ENCODE measurements at regions not wholly inside any gene's neighbourhood (a gene's known extent, or its start where the extent isn't known, plus 50 kb on each side); places are given as distances from the start of the nearest gene placed in this dataset.
"Not testable (repeated sequence)": the region's sequence is repeated elsewhere in the genome, so short reads cannot be mapped to it uniquely, and the experiment has no call there.

DNA sequence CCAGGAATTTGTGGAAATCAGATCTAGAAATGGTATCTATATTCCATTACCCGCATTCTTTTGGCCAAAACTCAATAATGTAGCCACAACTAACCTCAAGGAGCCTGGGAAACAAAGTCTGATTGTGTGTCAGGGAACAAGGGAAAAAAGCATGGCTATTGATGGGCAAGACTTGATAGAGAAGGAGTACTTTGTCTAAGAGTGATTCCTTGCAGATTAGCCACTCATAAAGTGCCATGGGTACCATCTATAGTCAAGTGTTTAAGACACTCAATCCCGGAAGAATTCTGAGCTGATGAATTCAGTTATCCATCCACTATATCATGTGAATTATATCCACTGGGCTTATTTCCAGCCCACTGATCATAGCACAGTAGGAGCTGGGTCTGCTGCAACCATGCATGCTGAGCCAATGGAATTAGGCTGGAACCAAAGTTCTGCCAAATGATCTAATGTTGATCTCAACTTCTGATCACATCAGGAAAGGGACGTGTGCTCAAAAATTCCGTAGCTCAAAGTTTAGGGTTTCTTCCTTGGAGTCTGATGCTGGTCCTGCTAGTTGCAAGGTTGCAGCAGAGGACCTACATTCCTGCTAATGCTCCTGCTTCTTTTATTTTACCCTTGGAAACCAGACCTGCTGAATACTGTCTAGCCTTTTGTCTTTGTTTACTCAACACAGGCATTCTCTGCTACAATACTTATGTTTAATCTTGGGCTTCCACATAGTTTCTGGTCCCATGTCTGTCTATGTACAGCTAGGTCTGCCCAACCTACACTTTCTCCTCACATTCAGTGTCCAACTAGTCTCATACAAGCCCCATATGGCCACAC lies 629.7 kb downstream of the IRS1 start:
- no peaks in the 10 kb centered on the region for H3K4me1 ChIP-seq
- WGBS: 92% methylated on average over 4 of the region's 4 CpGs
- TF ChIP-seq, protein P1, sequence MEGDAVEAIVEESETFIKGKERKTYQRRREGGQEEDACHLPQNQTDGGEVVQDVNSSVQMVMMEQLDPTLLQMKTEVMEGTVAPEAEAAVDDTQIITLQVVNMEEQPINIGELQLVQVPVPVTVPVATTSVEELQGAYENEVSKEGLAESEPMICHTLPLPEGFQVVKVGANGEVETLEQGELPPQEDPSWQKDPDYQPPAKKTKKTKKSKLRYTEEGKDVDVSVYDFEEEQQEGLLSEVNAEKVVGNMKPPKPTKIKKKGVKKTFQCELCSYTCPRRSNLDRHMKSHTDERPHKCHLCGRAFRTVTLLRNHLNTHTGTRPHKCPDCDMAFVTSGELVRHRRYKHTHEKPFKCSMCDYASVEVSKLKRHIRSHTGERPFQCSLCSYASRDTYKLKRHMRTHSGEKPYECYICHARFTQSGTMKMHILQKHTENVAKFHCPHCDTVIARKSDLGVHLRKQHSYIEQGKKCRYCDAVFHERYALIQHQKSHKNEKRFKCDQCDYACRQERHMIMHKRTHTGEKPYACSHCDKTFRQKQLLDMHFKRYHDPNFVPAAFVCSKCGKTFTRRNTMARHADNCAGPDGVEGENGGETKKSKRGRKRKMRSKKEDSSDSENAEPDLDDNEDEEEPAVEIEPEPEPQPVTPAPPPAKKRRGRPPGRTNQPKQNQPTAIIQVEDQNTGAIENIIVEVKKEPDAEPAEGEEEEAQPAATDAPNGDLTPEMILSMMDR (IDR thresholded peaks at IDR 0.05): no peak
- TF ChIP-seq EP300 (IDR thresholded peaks at IDR 0.05) (no peak), POLR2AphosphoS5 (IDR thresholded peaks at IDR 0.05) (no peak), POLR2A (IDR thresholded peaks at IDR 0.05; ENCODE audit: low read depth) (no peak)
- intact Hi-C loops (cut with DNase I): no loop called here
- no peaks in the 10 kb centered on the region for H3K27me3 ChIP-seq
- no peak overlapping the region for H3K27ac ChIP-seq (replicated peaks in 1 of 4)
- H3K36me3 ChIP-seq: no peaks in the 10 kb centered on the region
- no peak for DNase-seq (ENCODE audit: extremely low spot score)
- no peaks in the 10 kb centered on the region for H3K9me3 ChIP-seq
- H3K4me3 ChIP-seq: no peak overlapping the region

DNA sequence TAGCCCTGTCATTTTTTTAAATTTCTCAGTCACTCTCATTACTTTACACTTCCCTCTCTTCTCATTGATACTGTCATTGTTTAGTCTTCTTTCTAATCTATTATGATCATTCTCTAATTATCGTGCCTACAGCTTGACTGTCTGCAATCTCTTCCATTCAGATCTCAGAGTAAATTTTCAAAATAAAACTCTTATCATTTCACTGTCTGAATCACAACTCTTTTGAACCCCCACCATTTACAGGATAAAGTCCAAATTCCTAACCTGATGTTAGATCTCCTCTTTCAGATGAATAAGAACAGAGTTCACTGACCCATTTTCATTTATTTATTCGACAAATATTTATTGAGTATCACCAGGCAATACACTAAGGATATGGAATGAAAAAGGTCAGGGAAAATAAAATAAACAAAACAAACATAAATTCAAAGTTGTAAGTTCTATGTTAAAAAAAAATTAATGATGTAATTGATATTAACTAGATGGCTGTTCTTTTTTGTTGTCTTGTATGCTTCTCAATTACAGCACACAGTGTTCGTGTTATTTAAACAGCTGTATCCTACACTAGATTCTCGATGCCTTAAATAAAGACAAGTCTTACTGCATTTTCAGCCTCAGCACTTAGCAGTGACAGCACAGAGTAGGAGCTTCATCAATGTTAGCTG lies 631.0 kb downstream of the IRS1 start:
- H3K4me1 ChIP-seq: no peaks in the 10 kb centered on the region
- WGBS: 83% methylated on average over 4 of the region's 4 CpGs
- TF ChIP-seq, protein P1 (IDR thresholded peaks at IDR 0.05): no peak
- no peak for TF ChIP-seq EP300 (IDR thresholded peaks at IDR 0.05)
- TF ChIP-seq POLR2A (IDR thresholded peaks at IDR 0.05; ENCODE audit: low read depth): no peak
- TF ChIP-seq POLR2AphosphoS5 (IDR thresholded peaks at IDR 0.05): no peak
- no peaks in the 10 kb centered on the region for H3K36me3 ChIP-seq
- H3K27me3 ChIP-seq: no peaks in the 10 kb centered on the region
- no peak overlapping the region for H3K4me3 ChIP-seq
- intact Hi-C loops (cut with DNase I): no loop called here
- DNase-seq (ENCODE audit: extremely low spot score): no peak
- no peak overlapping the region for H3K27ac ChIP-seq (replicated peaks in 1 of 4)
- no peaks in the 10 kb centered on the region for H3K9me3 ChIP-seq

DNA sequence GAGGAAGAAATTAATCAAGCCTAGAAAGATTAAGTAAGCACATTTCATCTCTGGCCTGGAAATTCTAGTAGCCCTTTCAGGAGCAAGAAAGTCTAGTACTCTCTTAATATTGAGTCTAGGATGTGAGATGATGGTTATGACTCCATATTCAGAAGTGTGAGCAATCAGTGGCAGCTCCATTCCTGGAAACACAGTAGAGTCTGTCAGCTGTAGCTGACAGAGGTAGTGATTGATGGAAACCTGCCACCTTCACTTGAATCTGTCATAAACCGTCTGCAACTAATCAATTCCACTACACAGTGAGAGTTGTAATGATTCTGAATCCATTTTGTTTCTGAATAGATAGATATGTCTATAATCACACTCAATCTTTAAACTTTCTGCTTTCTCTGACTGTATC lies 635.1 kb downstream of the IRS1 start:
- H3K27me3 ChIP-seq: no peaks in the 10 kb centered on the region
- H3K9me3 ChIP-seq: no peaks in the 10 kb centered on the region
- no peaks in the 10 kb centered on the region for H3K36me3 ChIP-seq
- TF ChIP-seq, protein P1 (IDR thresholded peaks at IDR 0.05): no peak
- intact Hi-C loops (cut with DNase I): no loop called here
- no peak overlapping the region for H3K27ac ChIP-seq (replicated peaks in 1 of 4)
- H3K4me3 ChIP-seq: no peak overlapping the region
- DNase-seq (ENCODE audit: extremely low spot score): no peak
- WGBS: 76% methylated on average over 1 of the region's 1 CpG
- no peaks in the 10 kb centered on the region for H3K4me1 ChIP-seq

DNA sequence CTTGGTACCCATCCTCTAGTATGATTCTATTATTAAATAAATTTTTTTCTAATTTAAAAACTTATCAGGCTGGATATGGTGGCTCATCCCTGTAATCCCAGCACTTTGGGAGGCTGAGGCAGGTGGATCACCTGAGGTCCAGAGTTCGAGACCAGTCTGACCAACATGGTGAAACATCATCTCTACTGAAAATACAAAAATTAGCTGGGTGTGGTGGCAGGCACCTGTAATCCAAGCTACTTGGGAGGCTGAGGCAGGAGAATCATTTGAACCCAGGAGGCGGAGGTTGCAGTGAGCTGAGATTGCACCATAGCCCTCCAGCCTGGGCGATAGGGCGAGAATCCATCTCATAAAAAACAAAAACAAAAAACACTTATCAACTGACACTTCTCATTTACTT lies 639.0 kb downstream of the IRS1 start:
- DNase-seq (ENCODE audit: extremely low spot score); intact Hi-C loops (cut with DNase I); H3K36me3 ChIP-seq; H3K4me1 ChIP-seq; H3K27me3 ChIP-seq; H3K27ac ChIP-seq (replicated peaks in 1 of 4); H3K4me3 ChIP-seq; H3K9me3 ChIP-seq: not testable (repeated sequence)
- 93% methylated on average over 4 of the region's 4 CpGs for WGBS

DNA sequence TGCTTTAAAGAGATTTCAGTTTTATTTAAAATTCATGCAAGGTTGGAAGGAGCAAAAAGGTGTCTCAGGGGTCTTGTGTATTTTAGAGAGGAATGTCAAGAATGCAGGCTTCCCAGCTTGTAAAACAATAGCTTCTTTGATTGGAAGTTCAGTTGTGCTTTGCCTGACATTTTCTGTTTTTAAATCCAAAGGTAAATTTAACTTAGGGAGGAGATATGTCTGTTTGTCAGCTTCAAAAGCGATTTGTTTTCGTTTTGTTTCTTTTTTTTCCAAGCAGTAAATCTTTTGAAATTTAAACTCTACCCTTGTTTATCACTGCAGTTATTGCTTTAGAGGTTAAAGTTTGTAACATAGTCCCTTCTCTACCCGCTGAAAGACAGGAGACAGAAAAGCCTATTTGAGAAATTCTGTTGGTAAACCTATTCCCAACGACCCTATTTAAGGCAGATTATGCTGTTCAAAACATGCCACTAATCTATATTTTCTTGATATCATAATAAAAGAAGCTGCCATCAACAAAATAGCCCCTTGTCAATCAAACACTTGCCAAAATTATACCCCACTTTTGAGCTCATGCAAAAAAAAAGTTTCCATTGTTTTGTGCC lies 639.6 kb downstream of the IRS1 start:
- Histone ChIP-seq H3K4me1 (no peaks in the 10 kb centered on the region), H3K27ac (replicated peaks in 1 of 4) (no peak overlapping the region), H3K4me3 (no peak overlapping the region), H3K9me3 (no peaks in the 10 kb centered on the region), H3K36me3 (no peaks in the 10 kb centered on the region), H3K27me3 (no peaks in the 10 kb centered on the region)
- 28% methylated on average over 4 of the region's 4 CpGs for WGBS
- TF ChIP-seq, protein P1 (IDR thresholded peaks at IDR 0.05): no peak
- no peak for TF ChIP-seq POLR2A (IDR thresholded peaks at IDR 0.05; ENCODE audit: low read depth)
- no peak for TF ChIP-seq EP300 (IDR thresholded peaks at IDR 0.05)
- no peak for TF ChIP-seq POLR2AphosphoS5 (IDR thresholded peaks at IDR 0.05)
- DNase-seq (ENCODE audit: extremely low spot score): no peak
- intact Hi-C loops (cut with DNase I): no loop called here

Data from esophagus muscularis mucosa (tissue), 4 donors.